Nephron progenitor cell (in vitro differentiated cells): ENCODE measurements at regions not wholly inside any gene's neighbourhood (a gene's known extent, or its start where the extent isn't known, plus 50 kb on each side); places are given as distances from the start of the nearest gene placed in this dataset.

Experiments
- DNase-seq: peaks from one replicate; pipeline ENCODE4 v3.0.0; 2021
- H3K27ac Mint-ChIP-seq: 2 replicates; pipeline ENCODE4 v1.8.0; 2021; ENCODE audit warnings: mild to moderate bottlenecking, moderate library complexity, mixed read lengths
- H3K27me3 Mint-ChIP-seq: 2 replicates; pipeline ENCODE4 v1.8.0; 2021; ENCODE audit warnings: mild to moderate bottlenecking, low read depth, mixed read lengths; ENCODE audit not compliant: poor library complexity
- H3K36me3 Mint-ChIP-seq: 2 replicates; pipeline ENCODE4 v1.8.0; 2021; ENCODE audit warnings: low read depth, mixed read lengths
- H3K4me1 Mint-ChIP-seq: 2 replicates; pipeline ENCODE4 v1.8.0; 2021; ENCODE audit warnings: mixed read lengths
- H3K4me3 Mint-ChIP-seq: 2 replicates; pipeline ENCODE4 v1.8.0; 2021; ENCODE audit warnings: mild to moderate bottlenecking, moderate library complexity, mixed read lengths
- H3K9me3 Mint-ChIP-seq: 2 replicates; pipeline ENCODE4 v1.8.0; 2021; ENCODE audit warnings: mild to moderate bottlenecking, moderate library complexity, mixed read lengths
- CTCF ChIP-seq: fragments of 200-600 bp; sonication (generic); IDR thresholded peaks from 2 replicates; pipeline ENCODE4 v1.5.0; 2021; ENCODE audit warnings: antibody characterized with exemption

GRCh38 chr2:5325523-5325922 is 366.7 kb upstream of the SOX11 start:
- Mint-ChIP-seq H3K36me3 (no peaks in the 10 kb centered on the region), H3K27me3 (no peaks in the 10 kb centered on the region), H3K9me3 (no peaks in the 10 kb centered on the region), H3K4me1 (no peaks in the 10 kb centered on the region), H3K4me3 (no peak overlapping the region), H3K27ac (no peak overlapping the region)
- TF ChIP-seq CTCF: no peak
- DNase-seq: no peak

GRCh38 chr2:5328826-5329225 is 363.4 kb upstream of the SOX11 start:
- no peak overlapping the region for H3K4me3 Mint-ChIP-seq
- DNase-seq: no peak
- no peak for TF ChIP-seq CTCF
- H3K36me3 Mint-ChIP-seq: no peaks in the 10 kb centered on the region
- H3K27ac Mint-ChIP-seq: no peak overlapping the region
- no peaks in the 10 kb centered on the region for H3K27me3 Mint-ChIP-seq
- H3K4me1 Mint-ChIP-seq: no peaks in the 10 kb centered on the region
- H3K9me3 Mint-ChIP-seq: no peaks in the 10 kb centered on the region

GRCh38 chr2:5329763-5330162 is 362.4 kb upstream of the SOX11 start:
- no peaks in the 10 kb centered on the region for H3K27me3 Mint-ChIP-seq
- H3K27ac Mint-ChIP-seq: no peak overlapping the region
- no peaks in the 10 kb centered on the region for H3K9me3 Mint-ChIP-seq
- no peak overlapping the region for H3K4me3 Mint-ChIP-seq
- H3K36me3 Mint-ChIP-seq: no peaks in the 10 kb centered on the region
- DNase-seq: no peak
- no peaks in the 10 kb centered on the region for H3K4me1 Mint-ChIP-seq
- no peak for TF ChIP-seq CTCF

GRCh38 chr2:5330961-5331360 is 361.2 kb upstream of the SOX11 start:
- H3K27ac Mint-ChIP-seq: no peak overlapping the region
- H3K4me1 Mint-ChIP-seq: no peaks in the 10 kb centered on the region
- no peaks in the 10 kb centered on the region for H3K36me3 Mint-ChIP-seq
- H3K9me3 Mint-ChIP-seq: no peaks in the 10 kb centered on the region
- H3K4me3 Mint-ChIP-seq: no peak overlapping the region
- no peak for DNase-seq
- TF ChIP-seq CTCF: no peak
- H3K27me3 Mint-ChIP-seq: no peaks in the 10 kb centered on the region

- no peak for DNase-seq
- no peak for TF ChIP-seq CTCF
- H3K4me3 Mint-ChIP-seq: no peak overlapping the region
- no peaks in the 10 kb centered on the region for H3K4me1 Mint-ChIP-seq
- no peak overlapping the region for H3K27ac Mint-ChIP-seq
- no peaks in the 10 kb centered on the region for H3K27me3 Mint-ChIP-seq
- H3K36me3 Mint-ChIP-seq: no peaks in the 10 kb centered on the region
- H3K9me3 Mint-ChIP-seq: no peaks in the 10 kb centered on the region
These were observed 359.3 kb upstream of the SOX11 start for GRCh38 chr2:5332925-5333324.

GRCh38 chr2:5339473-5339872 is 352.7 kb upstream of the SOX11 start:
- Mint-ChIP-seq H3K4me3 (no peak overlapping the region), H3K9me3 (peaks cover 5% of the 10 kb centered on the region), H3K4me1 (peaks cover 11% of the 10 kb centered on the region), H3K27me3 (peaks cover 3% of the 10 kb centered on the region), H3K27ac (no peak overlapping the region), H3K36me3 (peaks cover 5% of the 10 kb centered on the region)
- no peak for TF ChIP-seq CTCF
- DNase-seq: no peak
